ENCODE measurements at regions not wholly inside any gene's neighbourhood (a gene's known extent, or its start where the extent isn't known, plus 50 kb on each side); places are given as distances from the start of the nearest gene placed in this dataset.

DNA sequence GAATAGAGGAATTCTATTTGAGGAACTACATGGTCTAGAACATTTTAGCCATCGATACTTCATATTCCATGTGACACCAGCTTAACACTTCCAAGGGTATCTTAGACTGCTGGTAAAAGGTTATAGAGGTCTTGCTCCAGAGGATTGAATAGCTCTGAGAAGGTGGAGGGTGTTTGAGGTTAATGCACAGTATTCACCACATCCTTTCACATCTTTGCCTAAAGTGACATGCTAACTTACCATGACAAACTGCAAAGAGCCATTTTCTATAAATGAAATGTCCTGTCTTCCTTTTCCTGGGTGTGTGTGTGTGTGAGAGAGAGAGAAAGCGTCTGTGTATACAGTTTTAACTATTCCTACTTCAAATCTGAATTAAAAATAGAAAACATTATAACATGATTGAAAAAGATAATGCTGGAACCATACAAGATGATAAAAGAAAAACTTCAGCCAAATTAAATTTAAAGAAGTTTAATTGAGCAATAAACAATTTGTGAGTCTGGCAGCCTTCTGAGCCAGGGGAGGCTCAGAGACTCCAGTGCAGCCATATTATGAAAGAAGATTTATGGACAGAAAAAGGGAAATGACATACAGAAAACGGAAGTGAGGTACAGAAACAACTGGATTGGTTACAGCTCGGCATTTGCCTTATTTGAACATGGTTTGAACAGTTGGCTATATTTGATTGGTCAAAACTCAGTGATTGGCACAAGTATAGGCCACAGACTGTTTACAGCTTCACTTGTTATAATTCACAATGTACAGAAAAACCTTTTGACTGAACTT, 320.9 kb upstream of the CCDC179 start:
- no peak overlapping the region for H3K4me3 ChIP-seq (replicated peaks; ENCODE audit: low read depth, low read length)
- no peak for DNase-seq (ENCODE audit: extremely low read depth, low read depth)
- TF ChIP-seq, protein P1, sequence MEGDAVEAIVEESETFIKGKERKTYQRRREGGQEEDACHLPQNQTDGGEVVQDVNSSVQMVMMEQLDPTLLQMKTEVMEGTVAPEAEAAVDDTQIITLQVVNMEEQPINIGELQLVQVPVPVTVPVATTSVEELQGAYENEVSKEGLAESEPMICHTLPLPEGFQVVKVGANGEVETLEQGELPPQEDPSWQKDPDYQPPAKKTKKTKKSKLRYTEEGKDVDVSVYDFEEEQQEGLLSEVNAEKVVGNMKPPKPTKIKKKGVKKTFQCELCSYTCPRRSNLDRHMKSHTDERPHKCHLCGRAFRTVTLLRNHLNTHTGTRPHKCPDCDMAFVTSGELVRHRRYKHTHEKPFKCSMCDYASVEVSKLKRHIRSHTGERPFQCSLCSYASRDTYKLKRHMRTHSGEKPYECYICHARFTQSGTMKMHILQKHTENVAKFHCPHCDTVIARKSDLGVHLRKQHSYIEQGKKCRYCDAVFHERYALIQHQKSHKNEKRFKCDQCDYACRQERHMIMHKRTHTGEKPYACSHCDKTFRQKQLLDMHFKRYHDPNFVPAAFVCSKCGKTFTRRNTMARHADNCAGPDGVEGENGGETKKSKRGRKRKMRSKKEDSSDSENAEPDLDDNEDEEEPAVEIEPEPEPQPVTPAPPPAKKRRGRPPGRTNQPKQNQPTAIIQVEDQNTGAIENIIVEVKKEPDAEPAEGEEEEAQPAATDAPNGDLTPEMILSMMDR (IDR thresholded peaks at IDR 0.05; ENCODE audit: low read depth, low read length, missing control alignments) = no peak

DNA sequence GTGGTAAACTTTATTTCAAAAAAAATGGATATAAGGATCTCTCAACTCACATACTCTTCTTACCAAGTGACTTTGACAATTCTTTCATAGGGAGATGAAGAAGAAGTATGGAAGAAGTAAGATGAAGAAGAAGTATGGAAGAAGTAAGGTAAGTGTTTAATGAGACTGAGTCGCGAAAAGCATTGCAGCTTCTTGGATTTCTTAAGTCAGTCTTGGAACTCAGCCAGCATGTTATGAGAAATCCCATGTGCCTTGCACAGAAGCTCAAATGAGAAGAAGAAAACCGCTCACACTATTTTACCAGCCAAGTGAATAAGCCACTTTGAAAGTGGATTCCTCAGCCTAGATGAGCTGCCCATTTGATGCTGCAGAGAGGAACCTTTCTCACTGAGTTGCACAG, 332.0 kb upstream of the CCDC179 start:
- TF ChIP-seq, protein P1 (IDR thresholded peaks at IDR 0.05; ENCODE audit: low read depth, low read length, missing control alignments) = no peak
- no peak overlapping the region for H3K4me3 ChIP-seq (replicated peaks; ENCODE audit: low read depth, low read length)
- no peak for DNase-seq (ENCODE audit: extremely low read depth, low read depth)

DNA sequence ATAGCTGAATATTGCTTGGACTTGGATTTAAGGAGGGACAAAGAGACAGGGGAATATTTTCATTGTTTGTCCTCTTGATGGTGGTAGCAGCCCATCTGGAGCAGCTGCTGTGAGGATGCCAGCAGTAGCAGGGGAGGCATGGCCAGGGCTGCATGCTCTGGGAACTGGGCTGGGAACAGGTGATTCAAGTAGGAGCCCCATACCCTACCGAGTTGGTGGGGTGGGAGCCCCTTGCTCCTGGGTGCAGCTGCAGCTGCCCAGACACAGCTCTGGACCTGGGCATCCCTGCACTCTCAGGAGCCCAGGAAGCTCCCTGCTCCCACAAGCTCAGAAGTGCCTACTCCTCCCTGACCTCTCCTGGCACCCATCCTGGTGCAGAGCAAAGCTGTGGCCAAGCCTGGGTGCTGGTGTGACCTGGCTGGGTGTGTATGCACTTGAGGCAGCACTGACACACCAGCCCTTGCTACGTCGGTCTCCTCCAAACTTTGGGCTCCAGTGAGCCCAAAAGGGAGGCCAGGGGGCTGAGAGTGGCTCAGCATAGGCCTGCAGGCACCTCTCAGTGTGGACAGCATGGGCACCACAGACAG, 341.8 kb upstream of the CCDC179 start:
- TF ChIP-seq, protein P1 (IDR thresholded peaks at IDR 0.05; ENCODE audit: low read depth, low read length, missing control alignments) = no peak
- DNase-seq (ENCODE audit: extremely low read depth, low read depth) = no peak
- no peak overlapping the region for H3K4me3 ChIP-seq (replicated peaks; ENCODE audit: low read depth, low read length)

DNA sequence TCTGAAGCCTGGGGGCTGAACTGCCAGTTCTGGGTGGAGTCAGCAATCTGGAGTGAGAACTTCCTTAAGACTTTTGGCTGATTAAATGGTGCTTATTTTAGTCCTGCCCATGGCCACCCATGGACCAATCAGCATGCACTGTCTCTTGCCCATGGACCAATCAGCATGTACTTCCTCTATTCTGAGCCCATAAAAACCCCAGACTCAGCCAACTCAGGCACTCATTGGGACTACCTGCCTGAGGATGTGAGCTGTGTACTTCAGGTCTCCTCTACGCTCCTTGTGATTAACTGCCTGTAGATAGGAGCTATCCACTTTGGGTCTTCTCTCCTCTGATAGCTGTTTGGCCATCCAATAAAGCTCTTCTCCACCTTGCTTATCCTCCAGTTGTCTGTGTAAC, 342.3 kb upstream of the CCDC179 start:
- no peak overlapping the region for H3K4me3 ChIP-seq (replicated peaks; ENCODE audit: low read depth, low read length)
- DNase-seq (ENCODE audit: extremely low read depth, low read depth) = no peak
- TF ChIP-seq, protein P1 (IDR thresholded peaks at IDR 0.05; ENCODE audit: low read depth, low read length, missing control alignments) = no peak

DNA sequence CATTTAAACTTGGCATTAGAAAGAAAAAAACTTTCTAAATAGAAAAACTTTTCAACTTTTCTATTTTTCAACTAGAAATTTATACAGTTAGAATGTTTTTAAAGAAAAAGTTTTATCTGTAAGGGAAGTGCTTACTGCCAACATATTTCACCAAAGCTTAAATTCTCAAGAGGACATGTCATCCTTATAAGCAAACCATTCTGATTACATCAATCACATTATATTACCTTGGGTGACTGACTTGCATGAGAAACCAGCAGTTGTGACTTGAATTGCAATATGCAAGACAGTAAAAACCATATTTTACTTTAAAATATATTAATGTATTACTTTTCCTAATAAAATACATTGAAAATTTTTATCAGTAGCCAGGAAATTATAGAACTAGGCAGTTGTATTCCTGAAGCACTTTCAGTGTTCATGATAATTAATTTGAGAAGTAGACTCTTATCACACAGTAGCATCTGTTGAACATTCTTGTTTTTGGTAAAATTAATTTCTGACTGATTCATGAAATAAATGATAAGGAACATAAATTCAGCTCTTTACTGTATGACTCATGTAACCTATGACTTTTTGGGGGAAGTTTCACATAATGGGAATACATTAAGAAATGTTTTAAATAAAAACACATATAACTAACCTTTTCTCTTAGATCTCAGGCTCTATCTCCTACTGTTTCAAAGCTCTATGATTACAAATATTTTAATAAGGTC, 345.0 kb upstream of the CCDC179 start:
- no peak for DNase-seq (ENCODE audit: extremely low read depth, low read depth)
- TF ChIP-seq, protein P1 (IDR thresholded peaks at IDR 0.05; ENCODE audit: low read depth, low read length, missing control alignments) = no peak
- H3K4me3 ChIP-seq (replicated peaks; ENCODE audit: low read depth, low read length) = no peak overlapping the region

DNA sequence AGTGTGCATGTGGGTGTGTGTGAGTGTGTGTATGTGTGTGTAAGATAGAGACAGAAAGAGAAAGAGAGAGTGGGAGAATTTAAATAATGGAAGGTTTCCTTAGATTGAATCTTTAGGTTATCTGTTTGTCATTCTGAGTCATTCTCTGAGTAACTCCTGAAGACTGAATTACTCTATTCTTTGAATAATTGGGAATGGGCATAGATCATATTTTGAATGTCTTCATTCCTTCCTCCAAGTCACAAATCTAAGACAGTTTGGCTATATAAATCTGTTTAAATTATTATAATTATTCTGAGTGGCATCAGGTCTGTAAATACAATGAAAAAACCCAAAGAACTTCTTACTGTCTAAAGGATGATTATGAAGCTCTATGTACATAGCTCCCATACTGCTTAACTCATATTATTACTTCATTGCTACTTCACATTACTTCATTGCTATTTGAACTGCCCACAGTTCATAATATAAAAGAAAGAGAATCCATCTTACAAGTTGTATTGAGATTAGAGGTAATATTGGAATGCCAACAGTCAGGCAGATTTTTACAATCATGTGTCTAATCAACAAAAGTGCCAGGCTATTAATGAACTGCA, 346.6 kb upstream of the CCDC179 start:
- H3K4me3 ChIP-seq (replicated peaks; ENCODE audit: low read depth, low read length) = no peak overlapping the region
- DNase-seq (ENCODE audit: extremely low read depth, low read depth) = no peak
- TF ChIP-seq, protein P1 (IDR thresholded peaks at IDR 0.05; ENCODE audit: low read depth, low read length, missing control alignments) = no peak

Data from HFF-Myc (cell line).